GM18519 (cell line): ENCODE measurements at regions not wholly inside any gene's neighbourhood (a gene's known extent, or its start where the extent isn't known, plus 50 kb on each side); places are given as distances from the start of the nearest gene placed in this dataset.

ENCODE experiments used
- ATAC-seq: cut with Tn5 transposase; IDR thresholded peaks from one replicate; pipeline ENCODE4 v1.9.1; 2021; ENCODE audit warnings: mild to moderate bottlenecking, moderate library complexity; ENCODE audit not compliant: unreplicated experiment, low FRiP score

DNA sequence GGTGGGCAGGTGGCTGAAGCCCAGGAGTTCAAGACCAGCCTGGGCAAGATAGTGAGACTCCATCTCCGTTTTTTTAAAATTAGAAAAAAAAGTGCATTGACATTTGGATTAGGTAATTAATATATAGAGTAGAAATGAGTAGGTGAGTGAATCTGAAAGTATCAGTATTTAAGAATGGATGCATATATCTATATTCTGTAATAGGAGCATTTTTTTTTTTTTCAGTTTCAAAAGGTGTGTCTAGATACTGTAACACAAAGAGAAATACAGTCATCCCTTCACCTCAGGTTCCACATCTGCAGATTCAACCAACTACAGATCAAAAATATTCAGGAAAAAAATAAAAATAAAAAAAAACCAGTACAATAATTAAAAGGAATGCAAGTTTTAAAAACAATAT is 50.8 kb downstream of the RBM27 start:
- peak; percentile 56 for ATAC-seq

GRCh38 chr5:146273109-146273508 is 65.5 kb upstream of the POU4F3 start:
- no peak for ATAC-seq

DNA sequence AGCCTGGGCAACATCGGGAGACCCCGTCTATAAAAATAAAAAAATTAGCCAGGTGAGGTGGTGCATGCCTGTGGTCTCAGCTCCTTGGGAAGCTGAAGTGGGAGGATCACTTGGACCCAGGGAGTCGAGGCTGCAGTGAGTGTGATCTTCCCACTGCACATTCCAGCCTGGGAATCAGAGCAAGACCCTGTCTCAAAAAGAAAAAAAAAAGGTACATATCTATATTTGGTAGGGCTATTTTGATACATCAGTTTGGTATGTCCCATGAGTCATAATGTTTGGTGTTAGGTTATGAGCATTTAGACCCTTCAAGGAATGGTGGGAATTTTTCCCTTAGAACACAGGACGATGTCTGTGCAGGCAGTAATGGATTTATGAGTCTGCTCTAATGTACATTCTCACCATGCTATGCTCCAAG is 55.3 kb upstream of the POU4F3 start:
- ATAC-seq, result no peak

GRCh38 chr5:146284016-146284415 is 54.6 kb upstream of the POU4F3 start:
- ATAC-seq, result no peak
